HG03457 (cell line): ENCODE measurements at regions not wholly inside any gene's neighbourhood (a gene's known extent, or its start where the extent isn't known, plus 50 kb on each side); places are given as distances from the start of the nearest gene placed in this dataset.

Source experiments
- ATAC-seq: cut with Tn5 transposase; IDR thresholded peaks from one replicate; pipeline ENCODE4 v1.9.1; 2021; ENCODE audit warnings: moderate number of reproducible peaks; ENCODE audit not compliant: unreplicated experiment

- no peak for ATAC-seq
These were observed 152.4 kb downstream of the TOMM20 start for GRCh38 chr1:234975941-234976860.

- ATAC-seq = no peak
These were observed 153.3 kb downstream of the TOMM20 start for GRCh38 chr1:234975122-234975940.

GRCh38 chr1:234973426-234974250 is 155.0 kb downstream of the TOMM20 start:
- no peak for ATAC-seq

GRCh38 chr1:234972411-234973191 is 156.0 kb downstream of the TOMM20 start:
- no peak for ATAC-seq

GRCh38 chr1:234971586-234972297 is 156.9 kb downstream of the TOMM20 start:
- ATAC-seq = no peak

DNA sequence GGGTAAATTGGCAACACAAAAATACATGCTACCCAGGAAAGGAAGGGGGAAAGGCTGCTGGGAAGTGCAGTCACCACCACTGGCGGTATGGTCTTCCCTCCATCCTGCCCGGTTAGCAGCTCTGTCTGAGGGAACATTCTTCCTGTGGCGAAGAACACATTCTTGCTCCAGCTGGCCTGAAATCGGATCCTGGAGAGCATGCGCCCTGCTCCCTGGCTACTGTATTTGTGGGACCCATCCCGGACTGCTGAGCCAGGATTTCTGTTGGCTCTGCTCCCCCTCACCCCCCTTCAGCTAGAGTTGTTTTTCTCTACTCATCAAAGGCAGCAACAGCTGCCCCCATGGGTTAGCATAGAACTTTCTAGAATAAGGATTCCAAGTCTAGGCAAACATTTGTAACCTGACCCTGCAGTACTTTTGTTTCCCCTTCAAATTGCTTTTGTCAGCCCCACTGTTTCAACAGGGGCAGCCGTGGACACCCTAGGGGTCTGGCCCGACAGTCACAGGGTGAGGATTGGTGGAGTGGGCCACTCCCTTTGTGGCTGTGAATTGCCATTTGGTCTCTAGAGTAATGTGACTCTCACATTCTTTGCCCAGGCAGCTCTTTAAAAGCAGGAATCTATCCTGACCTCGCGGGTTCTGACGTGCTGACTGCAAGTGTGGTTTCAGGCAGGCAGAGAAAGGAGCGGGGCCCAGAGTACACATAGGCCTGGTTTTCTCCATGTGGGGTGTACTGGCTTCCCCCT is 157.7 kb downstream of the TOMM20 start:
- no peak for ATAC-seq

DNA sequence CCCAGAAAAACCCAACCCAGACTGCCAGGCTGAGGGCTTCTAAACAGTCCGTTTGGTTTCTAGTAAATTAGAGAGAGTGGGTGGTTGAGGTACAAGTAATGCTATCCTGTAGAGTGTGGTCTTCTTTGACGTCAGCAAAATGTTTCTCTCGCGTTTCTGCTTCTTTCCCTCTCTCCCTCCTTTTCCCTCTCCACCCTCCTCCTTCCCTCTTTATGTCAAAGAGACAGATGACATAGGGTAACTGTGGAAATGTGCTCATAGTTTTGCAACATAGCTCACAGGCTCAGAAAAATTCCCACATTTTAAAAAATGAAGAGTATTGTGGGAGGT is 158.3 kb downstream of the TOMM20 start:
- no peak for ATAC-seq

DNA sequence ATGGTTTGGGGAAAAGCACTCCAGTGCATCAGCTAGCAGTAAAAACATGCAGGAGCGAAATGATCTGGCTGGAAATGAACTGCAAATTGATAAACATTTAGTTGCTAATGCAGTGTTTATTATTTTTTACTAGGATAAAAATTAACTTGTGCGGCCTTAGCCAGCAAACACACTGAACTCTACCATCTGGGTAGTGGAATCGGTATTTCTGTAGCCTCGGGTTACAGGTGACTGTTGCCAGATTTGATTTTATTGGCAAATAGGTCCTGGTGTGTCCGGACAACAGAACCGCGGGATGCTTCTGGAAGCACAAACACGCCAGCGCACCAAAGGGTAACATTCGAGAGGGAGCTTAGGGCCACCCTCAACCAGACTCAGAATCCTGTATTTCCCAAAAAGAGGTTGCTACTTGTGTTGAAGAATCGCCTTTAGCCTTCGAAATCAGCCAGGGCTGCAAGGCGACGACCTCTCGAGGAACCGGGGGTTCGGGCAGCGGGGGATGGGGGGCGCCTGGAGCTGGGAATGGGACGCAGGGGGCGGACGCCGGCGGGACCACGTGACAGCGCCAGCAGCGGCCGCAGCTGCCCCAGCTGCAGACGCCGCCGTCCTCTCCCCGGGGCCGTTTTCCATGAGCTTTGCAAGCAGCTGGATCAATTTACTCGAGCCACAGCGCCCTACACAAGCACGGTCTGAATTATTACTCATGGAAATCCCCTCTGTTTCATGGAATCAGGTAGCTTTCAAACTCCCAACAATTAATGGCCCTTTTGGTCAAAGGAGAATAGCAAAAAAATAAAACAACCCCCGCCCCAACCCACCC is 158.8 kb downstream of the TOMM20 start:
- no peak for ATAC-seq

DNA sequence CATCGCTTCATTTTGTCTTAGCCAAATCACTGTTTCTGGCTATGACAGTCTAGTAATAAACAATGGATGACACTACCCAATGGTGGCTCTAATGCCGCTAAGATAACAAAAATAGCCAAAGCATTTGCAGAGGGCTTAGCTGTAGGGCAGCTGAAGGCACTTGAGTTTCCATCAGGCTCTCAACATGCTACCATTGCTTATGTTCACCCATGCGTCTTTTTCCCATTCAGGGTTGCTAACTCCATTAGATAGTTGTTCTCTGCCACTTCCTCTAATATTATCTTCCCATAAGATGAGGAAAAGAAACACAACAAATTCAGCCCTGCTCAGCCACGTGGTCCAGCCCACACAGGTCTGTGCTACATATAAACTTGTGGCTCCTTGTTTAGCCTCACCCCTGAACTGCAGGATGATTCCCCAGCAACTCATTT is 159.6 kb downstream of the TOMM20 start:
- ATAC-seq = no peak

DNA sequence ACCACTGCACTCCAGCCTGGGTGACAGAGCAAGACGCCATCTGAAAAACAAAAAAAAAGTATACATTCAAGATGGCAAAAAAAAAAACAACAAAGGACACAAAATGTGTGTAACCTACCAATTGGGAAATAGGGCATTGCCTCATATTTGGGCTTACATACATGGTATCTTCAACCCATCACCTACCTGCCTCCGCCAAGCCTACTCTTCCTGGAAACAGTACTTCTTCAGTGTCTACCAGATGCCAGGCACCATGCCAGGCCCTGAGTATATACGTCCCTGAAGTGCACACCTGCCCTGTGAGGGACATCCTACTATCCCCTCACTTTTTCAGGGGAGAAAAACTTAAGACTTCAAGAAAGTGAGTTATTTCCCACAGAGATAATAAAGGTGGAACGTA is 160.2 kb downstream of the TOMM20 start:
- no peak for ATAC-seq

- no peak for ATAC-seq
These were observed 161.5 kb downstream of the TOMM20 start for GRCh38 chr1:234967121-234967520.

- no peak for ATAC-seq
These were observed 163.5 kb downstream of the TOMM20 start for GRCh38 chr1:234965111-234965510.

GRCh38 chr1:234963904-234964702 is 164.5 kb downstream of the TOMM20 start:
- no peak for ATAC-seq

- ATAC-seq = peak; percentile 66
These were observed 165.3 kb downstream of the TOMM20 start for GRCh38 chr1:234963180-234963903.

DNA sequence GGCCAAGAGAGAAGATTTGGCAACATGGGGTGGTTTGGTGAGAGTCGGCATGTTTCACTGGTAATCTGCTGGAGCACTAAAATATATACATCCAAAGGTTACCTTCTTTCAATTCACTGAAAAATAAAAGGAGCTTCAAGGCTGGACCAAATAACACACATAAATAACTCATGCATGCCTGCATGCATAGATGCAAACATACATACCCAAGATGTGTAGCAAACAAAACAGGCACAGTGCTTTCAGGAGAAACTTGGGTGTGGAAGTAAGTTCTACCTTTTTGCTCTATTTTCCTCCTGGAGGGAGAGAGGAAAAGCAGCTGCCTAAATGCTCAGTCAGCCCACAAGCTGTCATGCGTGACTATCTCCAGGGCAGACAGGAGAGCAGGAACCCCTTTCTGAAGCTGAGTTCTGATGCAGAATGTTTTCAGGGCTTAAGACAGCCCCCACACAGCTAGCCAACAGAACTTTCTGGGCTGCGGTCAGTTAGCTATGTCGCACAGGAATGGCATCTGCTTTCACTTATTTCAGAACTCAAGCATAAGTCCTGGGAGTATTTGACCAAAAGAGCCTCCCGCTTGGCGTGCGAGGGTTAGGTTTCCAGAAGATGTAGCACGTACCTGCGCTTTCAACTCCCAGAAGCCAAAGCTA is 166.2 kb downstream of the TOMM20 start:
- ATAC-seq = peak; percentile 33
